ENCODE measurements at regions not wholly inside any gene's neighbourhood (a gene's known extent, or its start where the extent isn't known, plus 50 kb on each side); places are given as distances from the start of the nearest gene placed in this dataset.

GRCh38 chr12:46884362-46884761 lies 58.6 kb upstream of the SLC38A4 start:
- no peaks in the 10 kb centered on the region for H3K4me1 ChIP-seq
- H3K4me3 ChIP-seq: no peak overlapping the region
- DNase-seq (ENCODE audit: low read depth in 1 of 2, low spot score in 1 of 2) (no peak), FAIRE-seq (no peak), ATAC-seq (no peak)
- CTCF ChIA-PET: interaction anchor here (0.8 kb wide), 1 partner anchor 14 kb away, joined by 3 read pairs; no protein-coding TSS in a partner anchor
- TF ChIP-seq HOXA7 (CRISPR knock-in tag; IDR thresholded peaks at IDR 0.05): no peak
- TF ChIP-seq ESRRA (IDR thresholded peaks at IDR 0.05; ENCODE audit: borderline replicate concordance, low read length): no peak
- no peak for TF ChIP-seq EP300 (IDR thresholded peaks at IDR 0.05)
- no peak for TF ChIP-seq BHLHE40 (IDR thresholded peaks at IDR 0.05; ENCODE audit: low read depth, low read length)
- no peak for TF ChIP-seq TP53 (CRISPR knock-in tag; IDR thresholded peaks at IDR 0.05)
- no peak for TF ChIP-seq FOSB (CRISPR knock-in tag; IDR thresholded peaks at IDR 0.05)
- no peak for TF ChIP-seq NPAS2 (CRISPR knock-in tag; IDR thresholded peaks at IDR 0.05; ENCODE audit: borderline replicate concordance)
- TF ChIP-seq ZFP36 (IDR thresholded peaks at IDR 0.05; ENCODE audit: borderline replicate concordance, partially characterized antibody): no peak
- no peak for TF ChIP-seq GATA3 (IDR thresholded peaks at IDR 0.05; ENCODE audit: borderline replicate concordance)
- TF ChIP-seq KDM5A (IDR thresholded peaks at IDR 0.05): no peak
- H3K4me2 ChIP-seq: no peak overlapping the region
- no peak overlapping the region for H3K27ac ChIP-seq
- no peaks in the 10 kb centered on the region for H3K9me3 ChIP-seq
- POLR2A ChIA-PET: no interaction called here

- H3K4me3 ChIP-seq: no peak overlapping the region
- ChIA-PET POLR2A (no interaction called here), CTCF (interaction anchor here (0.9 to 1.8 kb wide), 3 partner anchors 10 to 97 kb away, joined by 3 to 5 read pairs (median 3); no protein-coding TSS in a partner anchor)
- 1% methylated on average over 2 of the region's 2 CpGs for WGBS (ENCODE audit: missing lambda C conversion rate)
- DNase-seq (ENCODE audit: low read depth in 1 of 2, low spot score in 1 of 2) (no peak), ATAC-seq (no peak), FAIRE-seq (no peak)
- no peak for TF ChIP-seq CBX2 (IDR thresholded peaks at IDR 0.05; ENCODE audit: borderline replicate concordance, low read depth)
- no peak for TF ChIP-seq RARB (CRISPR knock-in tag; IDR thresholded peaks at IDR 0.05)
- no peak for TF ChIP-seq MYC (IDR thresholded peaks at IDR 0.05; ENCODE audit: borderline replicate concordance, low read length)
- TF ChIP-seq MAFK (IDR thresholded peaks at IDR 0.05; ENCODE audit: partially characterized antibody): no peak
- TF ChIP-seq NPAS2 (CRISPR knock-in tag; IDR thresholded peaks at IDR 0.05; ENCODE audit: borderline replicate concordance): no peak
- TF ChIP-seq CHD4 (IDR thresholded peaks at IDR 0.05; ENCODE audit: borderline replicate concordance): no peak
- no peak for TF ChIP-seq RAD21 (conservative IDR thresholded peaks at IDR 0.05 in 1 of 2, IDR thresholded peaks at IDR 0.05 in 1 of 2)
- H3K4me2 ChIP-seq: no peak overlapping the region
- H3K9me3 ChIP-seq: peaks cover 3% of the 10 kb centered on the region; the same call in 1 of the 3 replicates
- no peaks in the 10 kb centered on the region for H3K4me1 ChIP-seq
- H3K27ac ChIP-seq: no peak overlapping the region
These were observed 60.8 kb upstream of the SLC38A4 start for GRCh38 chr12:46886541-46887041.

GRCh38 chr12:46887870-46888269 lies 62.1 kb upstream of the SLC38A4 start:
- Histone ChIP-seq H3K4me1 (no peaks in the 10 kb centered on the region), H3K4me3 (no peak overlapping the region), H3K9me3 (peaks cover 3% of the 10 kb centered on the region; the same call in 1 of the 3 replicates), H3K27ac (no peak overlapping the region), H3K4me2 (no peak overlapping the region)
- no peak for ATAC-seq
- TF ChIP-seq CTCF (IDR thresholded peaks at IDR 0.05) (no peak), FOXS1 (CRISPR knock-in tag; IDR thresholded peaks at IDR 0.05) (no peak), HEYL (CRISPR knock-in tag; IDR thresholded peaks at IDR 0.05) (no peak), NR3C1 (IDR thresholded peaks at IDR 0.05) (no peak), ZNF302 (CRISPR knock-in tag; IDR thresholded peaks at IDR 0.05) (no peak), ELK1 (IDR thresholded peaks at IDR 0.05; ENCODE audit: low read depth, low read length) (no peak), HOXB13 (CRISPR knock-in tag; IDR thresholded peaks at IDR 0.05; ENCODE audit: low read depth) (no peak), EP300 (IDR thresholded peaks at IDR 0.05) (no peak), HMGXB4 (CRISPR knock-in tag; IDR thresholded peaks at IDR 0.05; ENCODE audit: borderline replicate concordance) (no peak), ZC3H11A (IDR thresholded peaks at IDR 0.05) (no peak), USF2 (IDR thresholded peaks at IDR 0.05) (no peak), RARB (CRISPR knock-in tag; IDR thresholded peaks at IDR 0.05) (no peak)
- ChIA-PET CTCF (interaction anchor here (0.6 to 1.1 kb wide), 2 partner anchors 11 to 1799 kb away, joined by 3 to 4 read pairs; no protein-coding TSS in a partner anchor), POLR2A (no interaction called here)
- no peak for FAIRE-seq
- no peak for DNase-seq (ENCODE audit: low read depth in 1 of 2, low spot score in 1 of 2)
